Endothelial cell (in vitro differentiated cells): ENCODE measurements at regions not wholly inside any gene's neighbourhood (a gene's known extent, or its start where the extent isn't known, plus 50 kb on each side); places are given as distances from the start of the nearest gene placed in this dataset.

Experiments
- DNase-seq: peaks from one replicate; pipeline ENCODE4 v3.0.0; 2021; ENCODE audit warnings: low spot score
- H3K27ac Mint-ChIP-seq: one replicate; pipeline ENCODE4 v1.8.0; 2021; ENCODE audit warnings: mixed read lengths, inconsistent platforms; ENCODE audit not compliant: unreplicated experiment
- H3K27me3 Mint-ChIP-seq: one replicate; pipeline ENCODE4 v1.8.0; 2021; ENCODE audit warnings: mild to moderate bottlenecking, moderate library complexity, mixed read lengths, inconsistent platforms; ENCODE audit not compliant: unreplicated experiment
- H3K36me3 Mint-ChIP-seq: one replicate; pipeline ENCODE4 v1.8.0; 2021; ENCODE audit warnings: mild to moderate bottlenecking, low read depth, mixed read lengths, inconsistent platforms; ENCODE audit not compliant: unreplicated experiment
- H3K4me1 Mint-ChIP-seq: one replicate; pipeline ENCODE4 v1.8.0; 2021; ENCODE audit warnings: mild to moderate bottlenecking, mixed read lengths, inconsistent platforms; ENCODE audit not compliant: unreplicated experiment
- H3K4me3 Mint-ChIP-seq: one replicate; pipeline ENCODE4 v1.8.0; 2021; ENCODE audit warnings: mild to moderate bottlenecking, mixed read lengths, inconsistent platforms; ENCODE audit not compliant: unreplicated experiment
- H3K9me3 Mint-ChIP-seq: one replicate; pipeline ENCODE4 v1.8.0; 2021; ENCODE audit warnings: mixed read lengths, inconsistent platforms; ENCODE audit not compliant: unreplicated experiment
- CTCF ChIP-seq: fragments of 200-600 bp; sonication (generic); IDR thresholded peaks from one replicate; pipeline ENCODE4 v1.5.0; 2021; ENCODE audit warnings: antibody characterized with exemption; ENCODE audit not compliant: unreplicated experiment

- Mint-ChIP-seq H3K36me3 (no peaks in the 10 kb centered on the region), H3K27me3 (no peaks in the 10 kb centered on the region), H3K27ac (no peak overlapping the region), H3K4me1 (no peaks in the 10 kb centered on the region), H3K9me3 (no peaks in the 10 kb centered on the region), H3K4me3 (no peak overlapping the region)
- no peak for DNase-seq
- TF ChIP-seq CTCF: no peak
Observed at GRCh38 chr13:71171740-71172139, 695.3 kb downstream of the DACH1 start.

GRCh38 chr13:71169180-71169579 is 697.8 kb downstream of the DACH1 start:
- no peaks in the 10 kb centered on the region for H3K27me3 Mint-ChIP-seq
- no peak overlapping the region for H3K27ac Mint-ChIP-seq
- H3K4me3 Mint-ChIP-seq: no peak overlapping the region
- H3K36me3 Mint-ChIP-seq: no peaks in the 10 kb centered on the region
- no peak for TF ChIP-seq CTCF
- no peaks in the 10 kb centered on the region for H3K4me1 Mint-ChIP-seq
- DNase-seq: no peak
- no peaks in the 10 kb centered on the region for H3K9me3 Mint-ChIP-seq

GRCh38 chr13:71156550-71156949 is 710.5 kb downstream of the DACH1 start:
- Mint-ChIP-seq H3K4me3 (no peak overlapping the region), H3K9me3 (no peaks in the 10 kb centered on the region), H3K27ac (no peak overlapping the region), H3K4me1 (no peaks in the 10 kb centered on the region), H3K27me3 (no peaks in the 10 kb centered on the region), H3K36me3 (no peaks in the 10 kb centered on the region)
- TF ChIP-seq CTCF: no peak
- no peak for DNase-seq

GRCh38 chr13:71149498-71150363 is 717.3 kb downstream of the DACH1 start:
- no peak overlapping the region for H3K27ac Mint-ChIP-seq
- H3K36me3 Mint-ChIP-seq: no peaks in the 10 kb centered on the region
- H3K27me3 Mint-ChIP-seq: no peaks in the 10 kb centered on the region
- H3K9me3 Mint-ChIP-seq: no peaks in the 10 kb centered on the region
- H3K4me1 Mint-ChIP-seq: peaks cover 6% of the 10 kb centered on the region
- H3K4me3 Mint-ChIP-seq: no peak overlapping the region
- no peak for DNase-seq
- TF ChIP-seq CTCF: no peak

GRCh38 chr13:71149046-71149445 is 718.0 kb downstream of the DACH1 start:
- Mint-ChIP-seq H3K36me3 (no peaks in the 10 kb centered on the region), H3K27me3 (no peaks in the 10 kb centered on the region), H3K4me3 (no peak overlapping the region), H3K4me1 (peaks cover 6% of the 10 kb centered on the region), H3K27ac (no peak overlapping the region), H3K9me3 (no peaks in the 10 kb centered on the region)
- TF ChIP-seq CTCF: no peak
- no peak for DNase-seq
